ENCODE measurements at regions not wholly inside any gene's neighbourhood (a gene's known extent, or its start where the extent isn't known, plus 50 kb on each side); places are given as distances from the start of the nearest gene placed in this dataset.
"Not testable (repeated sequence)": the region's sequence is repeated elsewhere in the genome, so short reads cannot be mapped to it uniquely, and the experiment has no call there.

DNA sequence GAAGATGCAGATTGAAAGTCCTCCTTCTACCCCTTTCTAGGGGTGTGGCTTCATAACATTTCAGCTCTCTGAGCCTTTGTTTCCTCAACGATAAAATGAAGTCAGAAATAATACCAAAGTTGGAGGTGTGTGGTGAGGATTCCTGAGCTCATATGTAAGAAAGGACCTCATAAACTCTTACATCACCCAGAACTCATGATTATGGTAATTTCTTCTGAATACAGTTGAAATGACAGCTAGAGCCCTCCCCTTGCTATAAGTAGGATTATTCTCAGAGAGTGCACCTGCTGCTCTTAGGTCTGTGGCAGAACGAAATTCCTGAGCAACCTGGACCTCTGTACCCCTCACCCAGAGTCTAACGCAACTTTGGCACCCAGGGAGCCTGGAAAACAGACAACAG, 291.4 kb upstream of the KLF4 start:
- no peak for DNase-seq (ENCODE audit: low spot score)

GRCh38 chr9:107779731-107780130, 290.2 kb upstream of the KLF4 start:
- TF ChIP-seq CTCF (IDR thresholded peaks at IDR 0.05; ENCODE audit: extremely low read depth, missing control alignments), result no peak
- DNase-seq (ENCODE audit: low spot score), result no peak

More for the DNA sequence above, 291.4 kb upstream of the KLF4 start:
- TF ChIP-seq CTCF (IDR thresholded peaks at IDR 0.05; ENCODE audit: extremely low read depth, missing control alignments), result no peak

DNA sequence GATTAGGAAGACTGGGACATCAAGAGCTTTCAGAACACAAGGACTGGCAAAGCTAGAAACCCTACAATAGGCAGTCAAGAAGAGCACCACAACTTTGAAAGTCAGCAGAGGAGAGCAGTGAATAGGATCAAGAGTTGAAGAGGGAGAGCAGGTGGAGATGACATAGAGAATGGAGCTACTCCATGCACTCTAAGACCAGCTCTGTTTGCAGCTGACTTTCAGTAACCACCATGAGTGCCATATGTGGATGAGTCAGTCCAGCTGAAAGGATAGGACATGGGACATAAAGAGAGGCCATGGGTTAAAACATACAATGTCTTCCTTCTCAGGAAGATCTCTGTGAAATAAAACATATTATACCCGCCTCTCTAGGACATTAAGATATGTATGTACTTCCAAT, 289.1 kb upstream of the KLF4 start:
- no peak for TF ChIP-seq CTCF (IDR thresholded peaks at IDR 0.05; ENCODE audit: extremely low read depth, missing control alignments)
- DNase-seq (ENCODE audit: low spot score), result no peak

DNA sequence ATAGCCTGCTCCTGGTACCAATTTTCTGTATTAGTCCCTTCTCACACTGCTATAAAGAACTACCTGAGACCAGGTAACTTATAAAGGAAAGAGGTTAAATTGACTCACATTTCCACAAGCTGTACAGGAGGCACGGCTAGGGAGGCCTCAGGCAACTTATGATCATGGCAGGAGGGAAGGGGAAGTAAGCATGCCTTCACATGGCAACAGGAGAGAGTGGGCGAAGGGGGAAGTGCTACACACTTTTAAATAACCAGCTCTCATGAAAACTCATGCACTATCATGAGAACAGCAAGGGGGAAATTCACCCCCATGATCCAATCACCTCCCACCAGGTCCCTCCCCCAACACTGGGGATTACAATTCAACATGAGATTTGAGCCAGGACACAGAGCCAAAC, 284.5 kb upstream of the KLF4 start:
- DNase-seq (ENCODE audit: low spot score), result not testable (repeated sequence)

DNA sequence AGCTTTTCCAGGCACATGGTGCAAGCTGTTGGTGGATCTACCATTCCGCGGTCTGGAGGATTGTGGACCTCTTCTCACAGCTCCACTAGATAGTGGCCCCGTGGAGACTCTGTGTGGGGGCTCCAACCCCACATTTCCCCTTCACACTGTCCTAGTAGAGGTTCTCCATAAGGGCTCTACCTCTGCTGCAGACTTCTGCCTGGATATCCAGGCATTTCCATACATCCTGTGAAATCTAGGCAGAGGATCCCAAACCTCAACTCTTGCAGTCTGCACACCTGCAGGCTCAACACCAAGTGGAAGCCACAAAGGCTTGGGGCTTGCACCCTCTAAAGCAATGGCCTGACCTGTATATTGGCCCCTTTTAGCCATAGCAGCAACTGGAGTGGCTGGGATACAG, 283.4 kb upstream of the KLF4 start:
- no peak for DNase-seq (ENCODE audit: low spot score)
- no peak for TF ChIP-seq CTCF (IDR thresholded peaks at IDR 0.05; ENCODE audit: extremely low read depth, missing control alignments)

DNA sequence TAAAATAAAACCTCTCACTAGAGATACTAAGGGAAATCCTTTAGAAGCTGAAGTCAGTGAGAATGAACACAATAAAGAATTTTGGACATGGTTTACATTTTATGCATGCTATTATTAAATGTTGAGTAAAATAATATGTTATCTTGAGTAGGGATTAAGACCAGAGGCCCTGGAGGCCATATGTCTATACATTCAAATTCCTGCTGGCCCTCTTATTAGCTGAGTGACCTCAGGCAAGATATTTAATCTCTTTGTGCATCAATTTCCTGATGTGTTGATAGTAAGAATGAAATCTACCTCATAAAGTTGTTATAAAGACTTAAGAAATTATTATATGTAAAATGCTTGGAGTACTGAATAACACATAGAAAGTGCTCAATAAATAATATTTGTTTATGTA, 281.1 kb upstream of the KLF4 start:
- TF ChIP-seq CTCF (IDR thresholded peaks at IDR 0.05; ENCODE audit: extremely low read depth, missing control alignments), result no peak
- DNase-seq (ENCODE audit: low spot score), result no peak

DNA sequence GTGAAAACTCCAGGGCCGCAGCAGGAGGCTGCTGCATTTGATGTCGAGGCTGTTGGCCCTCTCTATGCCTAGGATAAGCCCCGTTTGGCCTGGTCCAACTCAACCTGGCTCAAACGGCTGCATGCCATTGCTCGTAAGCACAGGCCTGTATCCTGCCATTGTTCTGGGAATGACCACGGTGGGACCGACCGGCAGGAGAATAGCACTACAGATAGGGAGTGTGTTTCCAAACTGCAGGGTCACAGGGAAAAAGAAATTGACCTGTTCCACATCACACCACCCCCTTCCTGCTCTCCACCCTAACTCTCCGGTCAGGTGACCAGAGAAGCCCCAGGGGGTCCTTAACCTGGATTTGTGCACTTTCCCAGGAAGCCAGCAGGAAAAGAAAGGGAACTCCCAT, 278.7 kb upstream of the KLF4 start:
- DNase-seq (ENCODE audit: low spot score), result no peak
- no peak for TF ChIP-seq CTCF (IDR thresholded peaks at IDR 0.05; ENCODE audit: extremely low read depth, missing control alignments)

- no peak for TF ChIP-seq CTCF (IDR thresholded peaks at IDR 0.05; ENCODE audit: extremely low read depth, missing control alignments)
Measured at GRCh38 chr9:107767711-107768110, 278.1 kb upstream of the KLF4 start.

DNA sequence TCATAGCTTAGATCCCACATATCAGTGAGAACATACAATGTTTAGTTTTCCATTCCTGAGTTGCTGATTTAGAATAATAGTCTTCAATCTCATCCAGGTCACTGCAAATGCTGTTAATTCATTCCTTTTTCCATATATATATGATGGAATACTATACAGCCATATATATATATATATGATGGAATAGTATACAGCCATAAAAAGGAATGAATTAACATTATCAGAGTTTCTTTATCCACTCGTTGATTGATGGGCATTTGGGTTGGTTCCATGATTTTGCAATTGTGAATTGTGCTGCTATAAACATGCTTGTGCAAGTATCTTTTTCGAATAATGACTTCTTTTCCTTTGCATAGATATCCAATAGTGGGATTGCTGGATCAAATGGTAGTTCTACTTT, 273.9 kb upstream of the KLF4 start:
- not testable (repeated sequence) for DNase-seq (ENCODE audit: low spot score)

More at GRCh38 chr9:107767711-107768110, 278.1 kb upstream of the KLF4 start:
- DNase-seq (ENCODE audit: low spot score), result no peak
